Esophagus muscularis mucosa (tissue), 4 donors: ENCODE measurements at regions not wholly inside any gene's neighbourhood (a gene's known extent, or its start where the extent isn't known, plus 50 kb on each side); places are given as distances from the start of the nearest gene placed in this dataset.

ENCODE experiments used
- DNase-seq: peaks from one replicate; pipeline ENCODE4 v3.0.0-alpha.2; 2017; ENCODE audit errors: extremely low spot score
- H3K27ac ChIP-seq, 4 donors: fragments of 200-600 bp; sonication (generic); replicated peaks in 1 of 4; 1 replicate in 3 of 4; 2 replicates in 1 of 4; pipeline ENCODE4 v1.5.1; 2016 to 2019; ENCODE audit warnings: mild to moderate bottlenecking in 1 of 4
- H3K27me3 ChIP-seq, 4 donors: fragments of 200-600 bp; sonication (generic); one replicate each; pipeline versions ENCODE4 v1.5.1 to v1.6.0; 2016 to 2019
- H3K36me3 ChIP-seq, 4 donors: fragments of 200-600 bp; sonication (generic); one replicate each; pipeline ENCODE4 v1.5.1; 2016 to 2019
- H3K4me1 ChIP-seq, 4 donors: fragments of 200-600 bp; sonication (generic); one replicate each; pipeline ENCODE4 v1.5.1; 2016 to 2019
- H3K4me3 ChIP-seq, 4 donors: fragments of 200-600 bp; sonication (generic); 1 replicate in 2 of 4; 2 replicates in 2 of 4; pipeline ENCODE4 v1.5.1; 2016 to 2019; ENCODE audit warnings: mild to moderate bottlenecking in 4 of 4, moderate library complexity in 1 of 4
- H3K9me3 ChIP-seq, 4 donors: fragments of 200-600 bp; sonication (generic); 1 replicate in 3 of 4; 2 replicates in 1 of 4; pipeline ENCODE4 v1.5.1; 2016 to 2019
- EP300 ChIP-seq: sonication (generic); formaldehyde crosslinking; IDR thresholded peaks from one replicate; pipeline ENCODE4 v1.6.1; 2017; ENCODE audit warnings: antibody characterized with exemption
- POLR2A ChIP-seq: fragments of 450-650 bp; IDR thresholded peaks from one replicate; pipeline ENCODE4 v1.6.1; 2017; ENCODE audit warnings: antibody characterized with exemption, moderate library complexity, mild to moderate bottlenecking, low read depth
- POLR2AphosphoS5 ChIP-seq, 2 donors: sonication (generic); formaldehyde crosslinking; IDR thresholded peaks; one replicate each; pipeline ENCODE4 v1.6.1; 2017; ENCODE audit warnings: antibody characterized with exemption in 2 of 2
- WGBS: methylation state at CpG from one replicate; pipeline ENCODE4 v1.1.5; 2018; 5-methylcytosine and 5-hydroxymethylcytosine counted together
- intact Hi-C: fragments of 100-400 bp; cut with DNase I; formaldehyde crosslinking; loops from one replicate; pipeline ENCODE4 v1.15.1; 2023
- TF ChIP-seq, protein P1 (sequence below), 3 experiments: fragments of 200-600 bp in 2 of 3; fragments of 450-650 bp in 1 of 3; sonication (generic) in 2 of 3; IDR thresholded peaks; one replicate each; pipeline ENCODE4 v1.5.1; 2017 to 2019; ENCODE audit warnings: antibody characterized with exemption in 3 of 3, mild to moderate bottlenecking in 2 of 3, moderate library complexity in 1 of 3

DNA sequence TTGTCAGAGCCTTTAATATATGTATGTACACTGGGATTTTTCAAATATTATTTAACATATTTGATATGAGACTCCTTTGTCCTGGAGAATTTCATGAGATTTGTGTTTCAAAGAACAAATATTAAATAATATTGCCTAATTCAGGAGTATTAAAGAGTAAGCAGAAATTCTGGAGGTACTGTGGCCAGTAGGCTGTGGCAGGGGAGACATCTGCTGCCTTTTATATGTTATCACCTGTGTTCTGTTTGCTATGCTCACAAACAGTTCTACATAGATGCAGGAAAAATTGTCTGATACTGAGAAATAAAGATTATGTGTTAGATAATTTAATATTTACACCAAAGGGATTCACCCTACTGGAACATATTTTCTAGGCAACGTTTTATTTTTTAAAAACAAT, 395.4 kb upstream of the SLC35B3 start:
- DNase-seq, result no peak
- intact Hi-C loops, result no loop called here
- H3K27ac ChIP-seq, result no peak overlapping the region
- no peaks in the 10 kb centered on the region for H3K36me3 ChIP-seq
- WGBS, result 60% methylated on average over 1 of the region's 1 CpG
- no peak overlapping the region for H3K4me3 ChIP-seq
- no peaks in the 10 kb centered on the region for H3K27me3 ChIP-seq
- H3K4me1 ChIP-seq, result no peaks in the 10 kb centered on the region
- no peaks in the 10 kb centered on the region for H3K9me3 ChIP-seq
- TF ChIP-seq EP300 (no peak), POLR2AphosphoS5 (IDR thresholded peaks at IDR 0.05) (no peak), POLR2A (no peak)
- TF ChIP-seq, protein P1, sequence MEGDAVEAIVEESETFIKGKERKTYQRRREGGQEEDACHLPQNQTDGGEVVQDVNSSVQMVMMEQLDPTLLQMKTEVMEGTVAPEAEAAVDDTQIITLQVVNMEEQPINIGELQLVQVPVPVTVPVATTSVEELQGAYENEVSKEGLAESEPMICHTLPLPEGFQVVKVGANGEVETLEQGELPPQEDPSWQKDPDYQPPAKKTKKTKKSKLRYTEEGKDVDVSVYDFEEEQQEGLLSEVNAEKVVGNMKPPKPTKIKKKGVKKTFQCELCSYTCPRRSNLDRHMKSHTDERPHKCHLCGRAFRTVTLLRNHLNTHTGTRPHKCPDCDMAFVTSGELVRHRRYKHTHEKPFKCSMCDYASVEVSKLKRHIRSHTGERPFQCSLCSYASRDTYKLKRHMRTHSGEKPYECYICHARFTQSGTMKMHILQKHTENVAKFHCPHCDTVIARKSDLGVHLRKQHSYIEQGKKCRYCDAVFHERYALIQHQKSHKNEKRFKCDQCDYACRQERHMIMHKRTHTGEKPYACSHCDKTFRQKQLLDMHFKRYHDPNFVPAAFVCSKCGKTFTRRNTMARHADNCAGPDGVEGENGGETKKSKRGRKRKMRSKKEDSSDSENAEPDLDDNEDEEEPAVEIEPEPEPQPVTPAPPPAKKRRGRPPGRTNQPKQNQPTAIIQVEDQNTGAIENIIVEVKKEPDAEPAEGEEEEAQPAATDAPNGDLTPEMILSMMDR (IDR thresholded peaks at IDR 0.05), result no peak

DNA sequence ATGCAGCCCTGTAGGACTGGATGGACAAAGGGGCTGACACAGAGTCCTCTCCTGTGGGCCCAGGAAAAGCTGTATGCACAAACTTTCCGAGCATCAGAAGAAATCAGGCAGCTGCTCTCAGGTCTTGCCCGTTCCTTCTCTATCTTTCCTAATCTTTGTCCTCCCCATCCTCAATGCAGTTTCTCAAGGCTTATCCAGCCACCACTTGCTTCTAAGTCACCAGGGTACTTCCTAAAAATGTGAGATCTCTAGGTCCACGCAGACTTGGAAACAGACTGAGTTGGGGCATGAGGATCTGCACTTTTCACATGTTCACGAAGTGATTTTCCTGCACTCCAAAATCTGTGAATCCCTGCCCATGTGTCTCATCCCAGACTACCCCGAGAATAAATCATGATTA, 394.5 kb upstream of the SLC35B3 start:
- Histone ChIP-seq H3K4me1 (no peaks in the 10 kb centered on the region), H3K9me3 (no peaks in the 10 kb centered on the region), H3K27ac (no peak overlapping the region), H3K4me3 (no peak overlapping the region), H3K36me3 (no peaks in the 10 kb centered on the region), H3K27me3 (no peaks in the 10 kb centered on the region)
- DNase-seq, result no peak
- TF ChIP-seq, protein P1 (IDR thresholded peaks at IDR 0.05), result no peak
- TF ChIP-seq POLR2AphosphoS5 (IDR thresholded peaks at IDR 0.05), result no peak
- TF ChIP-seq POLR2A, result no peak
- no peak for TF ChIP-seq EP300
- 53% methylated on average over 5 of the region's 5 CpGs for WGBS
- intact Hi-C loops, result no loop called here

DNA sequence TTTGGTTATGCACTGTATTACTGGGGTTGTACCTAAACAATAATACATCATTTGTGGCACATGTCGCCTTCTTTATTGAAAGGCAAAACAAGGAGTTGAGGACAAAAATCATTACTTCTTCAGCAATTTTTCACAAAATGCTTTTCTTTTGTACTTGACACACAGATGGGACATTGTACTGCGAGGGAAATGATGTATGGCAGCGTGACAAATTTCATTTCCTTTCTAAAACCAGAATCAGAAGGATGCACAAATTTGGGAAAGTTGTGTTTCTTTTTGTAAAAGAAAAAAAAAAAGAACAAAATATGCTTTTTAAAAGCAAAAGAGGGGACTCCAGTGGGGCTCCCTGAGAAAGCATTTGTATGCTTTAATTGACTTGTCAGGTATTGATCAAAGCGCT, 394.0 kb upstream of the SLC35B3 start:
- Histone ChIP-seq H3K9me3 (no peaks in the 10 kb centered on the region), H3K4me1 (no peaks in the 10 kb centered on the region), H3K27ac (no peak overlapping the region), H3K4me3 (no peak overlapping the region), H3K36me3 (no peaks in the 10 kb centered on the region), H3K27me3 (no peaks in the 10 kb centered on the region)
- intact Hi-C loops, result no loop called here
- 60% methylated on average over 4 of the region's 4 CpGs for WGBS
- TF ChIP-seq, protein P1 (IDR thresholded peaks at IDR 0.05), result no peak
- TF ChIP-seq POLR2AphosphoS5 (IDR thresholded peaks at IDR 0.05) (no peak), POLR2A (no peak), EP300 (no peak)
- DNase-seq, result no peak

DNA sequence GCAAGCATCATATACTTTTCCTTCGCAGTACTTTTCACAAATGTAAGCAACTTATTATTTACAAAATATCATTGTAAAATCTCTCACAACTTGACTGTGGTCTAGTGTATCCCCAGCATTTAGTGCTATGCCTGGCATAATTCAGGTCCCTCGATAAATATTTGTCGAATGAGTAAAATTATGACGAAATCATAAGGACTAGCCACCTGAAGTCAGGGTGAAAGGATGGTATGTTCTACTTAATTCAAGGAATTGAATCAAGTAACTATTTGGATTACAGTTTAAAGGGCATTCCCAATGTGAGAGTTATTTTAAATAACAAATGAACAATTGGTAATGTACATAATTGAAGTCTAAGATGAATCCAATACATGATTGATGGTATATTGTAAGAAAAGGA, 393.0 kb upstream of the SLC35B3 start:
- intact Hi-C loops, result no loop called here
- 69% methylated on average over 4 of the region's 4 CpGs for WGBS
- Histone ChIP-seq H3K36me3 (no peaks in the 10 kb centered on the region), H3K9me3 (no peaks in the 10 kb centered on the region), H3K4me1 (no peaks in the 10 kb centered on the region), H3K4me3 (no peak overlapping the region), H3K27me3 (no peaks in the 10 kb centered on the region), H3K27ac (no peak overlapping the region)
- TF ChIP-seq, protein P1 (IDR thresholded peaks at IDR 0.05), result no peak
- DNase-seq, result no peak

DNA sequence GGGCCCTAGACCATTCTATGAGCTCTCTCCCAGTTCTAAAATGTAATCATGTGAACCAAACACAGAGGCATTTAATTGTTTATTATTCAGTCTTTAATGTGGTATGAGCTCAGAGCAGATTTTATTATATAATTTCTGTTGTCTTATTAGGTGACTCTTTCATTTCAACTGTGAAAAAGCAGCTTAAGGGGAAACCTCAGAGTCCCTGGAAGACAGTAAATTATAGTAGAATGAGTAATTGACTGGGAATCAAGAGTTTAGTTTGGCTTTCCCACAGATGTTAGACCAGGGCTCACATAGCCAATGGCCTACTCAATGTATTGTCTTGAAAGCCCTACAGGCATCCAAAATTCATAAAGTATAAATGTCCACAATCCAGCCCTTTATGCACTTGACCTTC, 390.4 kb upstream of the SLC35B3 start:
- DNase-seq, result no peak
- Histone ChIP-seq H3K27me3 (no peaks in the 10 kb centered on the region), H3K27ac (no peak overlapping the region), H3K9me3 (peaks cover 0 to 4% (median 0%) of the 10 kb centered on the region in 4 donors), H3K4me1 (no peaks in the 10 kb centered on the region), H3K4me3 (no peak overlapping the region), H3K36me3 (no peaks in the 10 kb centered on the region)
- TF ChIP-seq POLR2AphosphoS5 (IDR thresholded peaks at IDR 0.05) (no peak), EP300 (no peak), POLR2A (no peak)
- TF ChIP-seq, protein P1 (IDR thresholded peaks at IDR 0.05), result no peak
- intact Hi-C loops, result no loop called here
